Kidney epithelial cell (primary cell): ENCODE measurements at regions not wholly inside any gene's neighbourhood (a gene's known extent, or its start where the extent isn't known, plus 50 kb on each side); places are given as distances from the start of the nearest gene placed in this dataset.

Experiments
- DNase-seq: peaks from one replicate; pipeline ENCODE4 v3.0.0-alpha.2; 2010; ENCODE audit warnings: low read depth
- H3K27me3 ChIP-seq: 2 replicates; pipeline ENCODE4 v1.6.0; 2011; ENCODE audit warnings: low read length; ENCODE audit not compliant: control insufficient read depth, insufficient read depth
- H3K36me3 ChIP-seq: 2 replicates; pipeline ENCODE4 v1.5.1; 2011; ENCODE audit warnings: low read length; ENCODE audit not compliant: control insufficient read depth, insufficient read depth
- H3K4me3 ChIP-seq: 2 replicates; pipeline ENCODE4 v1.5.1; 2011; ENCODE audit warnings: low read depth, mild to moderate bottlenecking, control low read depth, low read length
- TF ChIP-seq, protein P1 (sequence below): IDR thresholded peaks from 2 replicates; pipeline ENCODE4 v1.5.1; 2011; ENCODE audit warnings: mild to moderate bottlenecking, moderate library complexity, low read length, control low read depth, inconsistent platforms; ENCODE audit not compliant: insufficient read depth, poor library complexity, severe bottlenecking

DNA sequence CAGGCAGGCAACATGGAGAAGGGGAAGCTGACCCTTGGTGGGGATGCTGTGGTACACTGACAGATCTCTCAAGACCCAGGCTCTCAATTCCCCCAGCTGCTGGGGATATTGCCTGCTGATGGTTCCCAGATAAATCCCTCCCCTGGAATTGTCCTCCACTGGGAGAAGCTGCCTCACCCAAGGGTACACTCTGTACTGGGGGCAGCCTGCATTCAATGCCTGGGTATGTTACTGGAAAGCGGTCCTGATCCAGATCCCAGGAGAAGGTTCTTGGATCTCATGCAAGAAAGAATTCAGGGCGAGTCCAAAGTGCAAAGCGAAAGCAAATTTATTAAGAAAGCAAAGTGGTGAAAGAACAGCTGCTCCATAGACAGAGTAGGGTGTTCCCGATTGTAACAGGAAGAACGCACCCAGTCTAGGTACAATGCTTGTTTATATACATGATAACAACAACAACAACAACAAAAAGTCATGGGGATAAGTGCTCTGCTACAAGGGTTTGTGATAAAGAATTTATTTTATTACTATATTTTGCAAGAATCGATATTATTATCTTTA is 591.5 kb upstream of the ADAMTS9 start:
- no peak for DNase-seq
- Histone ChIP-seq H3K4me3 (no peak overlapping the region), H3K27me3 (no peaks in the 10 kb centered on the region), H3K36me3 (no peaks in the 10 kb centered on the region)
- TF ChIP-seq, protein P1, sequence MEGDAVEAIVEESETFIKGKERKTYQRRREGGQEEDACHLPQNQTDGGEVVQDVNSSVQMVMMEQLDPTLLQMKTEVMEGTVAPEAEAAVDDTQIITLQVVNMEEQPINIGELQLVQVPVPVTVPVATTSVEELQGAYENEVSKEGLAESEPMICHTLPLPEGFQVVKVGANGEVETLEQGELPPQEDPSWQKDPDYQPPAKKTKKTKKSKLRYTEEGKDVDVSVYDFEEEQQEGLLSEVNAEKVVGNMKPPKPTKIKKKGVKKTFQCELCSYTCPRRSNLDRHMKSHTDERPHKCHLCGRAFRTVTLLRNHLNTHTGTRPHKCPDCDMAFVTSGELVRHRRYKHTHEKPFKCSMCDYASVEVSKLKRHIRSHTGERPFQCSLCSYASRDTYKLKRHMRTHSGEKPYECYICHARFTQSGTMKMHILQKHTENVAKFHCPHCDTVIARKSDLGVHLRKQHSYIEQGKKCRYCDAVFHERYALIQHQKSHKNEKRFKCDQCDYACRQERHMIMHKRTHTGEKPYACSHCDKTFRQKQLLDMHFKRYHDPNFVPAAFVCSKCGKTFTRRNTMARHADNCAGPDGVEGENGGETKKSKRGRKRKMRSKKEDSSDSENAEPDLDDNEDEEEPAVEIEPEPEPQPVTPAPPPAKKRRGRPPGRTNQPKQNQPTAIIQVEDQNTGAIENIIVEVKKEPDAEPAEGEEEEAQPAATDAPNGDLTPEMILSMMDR, result no peak

DNA sequence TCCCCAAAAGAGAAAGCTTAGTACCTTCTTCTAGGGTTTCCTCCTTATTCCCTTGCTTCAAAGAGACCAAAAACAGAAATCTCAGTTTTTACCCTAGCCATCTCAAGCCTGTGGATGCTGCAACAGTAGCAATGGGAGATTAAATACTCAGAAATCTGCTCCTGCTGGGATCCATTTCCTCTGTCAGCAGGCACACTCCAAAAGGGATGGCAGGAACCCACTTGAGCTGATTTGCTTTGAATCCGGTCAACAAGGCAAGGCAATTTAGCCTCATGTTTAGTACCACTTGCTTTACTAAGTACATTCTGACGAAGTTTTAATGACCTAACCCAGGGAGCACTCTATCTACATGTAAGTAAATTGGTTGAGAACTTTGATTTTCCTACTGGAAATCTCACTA is 590.0 kb upstream of the ADAMTS9 start:
- no peak for DNase-seq
- no peaks in the 10 kb centered on the region for H3K27me3 ChIP-seq
- no peaks in the 10 kb centered on the region for H3K36me3 ChIP-seq

DNA sequence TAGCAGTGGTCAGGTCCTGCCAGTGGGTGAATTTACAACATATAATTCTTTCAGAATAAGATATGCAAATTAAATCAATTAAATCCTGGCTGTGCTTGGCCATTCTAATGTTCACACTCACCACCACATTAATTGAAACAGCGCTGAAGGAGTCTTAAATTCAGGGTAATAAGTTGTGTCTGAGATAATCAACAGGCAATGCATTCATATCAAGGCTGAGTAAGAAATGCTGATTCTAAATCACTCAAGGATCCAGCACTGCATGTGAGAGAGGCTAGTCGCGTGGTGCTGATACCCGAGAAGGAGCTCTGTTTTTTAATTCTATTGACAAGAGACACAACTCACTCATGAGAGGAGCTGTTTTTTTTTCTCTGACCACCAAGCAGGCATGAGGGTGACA is 588.8 kb upstream of the ADAMTS9 start:
- Histone ChIP-seq H3K27me3 (no peaks in the 10 kb centered on the region), H3K36me3 (no peaks in the 10 kb centered on the region), H3K4me3 (no peak overlapping the region)
- TF ChIP-seq, protein P1, result no peak
- DNase-seq, result no peak

More for the DNA sequence above, 590.0 kb upstream of the ADAMTS9 start:
- TF ChIP-seq, protein P1, result no peak
- no peak overlapping the region for H3K4me3 ChIP-seq

DNA sequence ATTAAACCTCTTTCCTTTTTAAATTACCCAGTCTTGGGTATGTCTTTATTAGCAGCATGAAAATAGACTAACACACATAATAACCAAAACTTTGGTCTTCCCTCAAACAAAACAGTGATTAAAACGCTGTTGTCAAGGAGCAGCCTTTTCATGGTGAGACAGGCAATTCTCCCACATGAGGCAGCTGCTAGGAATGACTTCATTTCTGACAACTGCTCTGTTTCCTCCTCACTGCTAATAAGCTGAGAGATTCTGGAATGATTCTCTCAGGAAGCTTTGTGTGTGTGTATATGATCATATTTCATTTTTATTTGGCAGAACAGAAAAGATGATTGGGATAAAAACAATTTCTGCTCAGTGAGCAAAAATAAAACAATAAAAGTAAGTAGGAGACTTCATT is 580.6 kb upstream of the ADAMTS9 start:
- no peak for DNase-seq
- TF ChIP-seq, protein P1, result no peak
- no peak overlapping the region for H3K4me3 ChIP-seq
- no peaks in the 10 kb centered on the region for H3K36me3 ChIP-seq
- no peaks in the 10 kb centered on the region for H3K27me3 ChIP-seq

DNA sequence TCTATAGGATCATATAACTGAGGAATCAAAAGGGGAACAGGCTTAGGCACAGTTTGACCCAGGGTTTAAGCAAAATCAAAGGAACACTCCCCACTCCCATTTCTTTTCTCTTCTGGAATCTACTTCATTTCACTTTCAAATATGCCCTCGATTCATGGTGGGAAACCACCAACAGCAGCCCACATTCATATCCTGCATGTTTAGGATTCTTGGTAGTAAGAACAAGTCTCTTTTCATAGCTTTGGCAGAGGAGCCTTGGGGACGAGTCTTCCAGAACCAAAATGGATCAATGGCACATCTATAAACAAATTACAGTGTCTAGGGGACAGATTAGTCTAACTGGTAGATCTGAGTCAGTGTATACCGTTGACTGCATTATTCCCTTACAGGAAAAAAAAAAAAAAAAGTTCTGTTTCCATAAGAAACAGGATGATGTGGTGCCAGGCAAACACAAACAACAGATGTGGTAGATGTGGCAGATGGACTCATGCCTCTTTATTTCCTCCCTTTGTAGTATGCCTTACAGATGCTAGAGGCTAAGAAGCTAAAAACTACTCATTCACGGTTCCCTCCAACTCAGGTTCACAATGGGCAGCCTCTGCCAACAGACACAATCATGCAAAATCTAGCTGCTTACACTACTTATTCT is 578.3 kb upstream of the ADAMTS9 start:
- no peak overlapping the region for H3K4me3 ChIP-seq
- TF ChIP-seq, protein P1, result no peak
- H3K27me3 ChIP-seq, result no peaks in the 10 kb centered on the region
- H3K36me3 ChIP-seq, result no peaks in the 10 kb centered on the region
- no peak for DNase-seq

DNA sequence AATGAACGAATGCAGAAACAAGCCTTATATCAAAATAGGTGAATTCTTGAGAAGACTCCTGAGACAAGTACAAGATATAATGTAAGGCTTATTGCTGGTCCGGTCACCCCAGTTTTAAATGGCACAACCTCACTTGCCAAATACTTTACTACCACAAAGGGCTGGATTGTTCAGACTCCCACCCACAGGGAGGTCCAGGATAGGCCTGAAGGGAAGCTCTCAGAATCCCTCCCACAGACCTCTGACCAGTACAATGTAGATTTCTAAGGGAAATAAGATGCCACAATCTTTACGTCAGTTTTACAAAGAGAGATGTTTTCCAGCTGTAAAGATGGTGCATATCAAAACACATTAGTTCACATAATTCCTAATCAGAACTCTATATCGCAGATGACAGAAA is 577.7 kb upstream of the ADAMTS9 start:
- DNase-seq, result no peak
- no peaks in the 10 kb centered on the region for H3K36me3 ChIP-seq
- TF ChIP-seq, protein P1, result no peak
- no peaks in the 10 kb centered on the region for H3K27me3 ChIP-seq
- no peak overlapping the region for H3K4me3 ChIP-seq
